Colonic mucosa (tissue), 4 donors: ENCODE measurements at regions not wholly inside any gene's neighbourhood (a gene's known extent, or its start where the extent isn't known, plus 50 kb on each side); places are given as distances from the start of the nearest gene placed in this dataset.

Experiments
- DNase-seq: peaks from one replicate; pipeline ENCODE4 v3.0.0-alpha.2; 2020
- H3K27ac ChIP-seq: fragments of 200-600 bp; one replicate; pipeline ENCODE4 v1.8.0; 2021
- H3K27me3 ChIP-seq: fragments of 200-600 bp; one replicate; pipeline ENCODE4 v1.8.0; 2021
- H3K36me3 ChIP-seq: fragments of 200-600 bp; one replicate; pipeline ENCODE4 v1.8.0; 2021
- H3K4me1 ChIP-seq: fragments of 200-600 bp; one replicate; pipeline ENCODE4 v1.8.0; 2021; ENCODE audit warnings: mild to moderate bottlenecking
- H3K4me3 ChIP-seq: fragments of 200-600 bp; one replicate; pipeline ENCODE4 v1.8.0; 2021
- H3K9ac ChIP-seq, 2 donors: one replicate each; pipeline ENCODE4 v1.7.0; 2013; ENCODE audit warnings: control low read depth in 2 of 2, low read depth in 2 of 2, low read length in 2 of 2
- H3K9me3 ChIP-seq: fragments of 200-600 bp; one replicate; pipeline ENCODE4 v1.8.0; 2021
- intact Hi-C: fragments of 100-400 bp; cut with DNase I; formaldehyde crosslinking; loops from one replicate; pipeline ENCODE4 v1.14.1; 2022
- TF ChIP-seq, protein P1 (sequence below): fragments of 200-600 bp; IDR thresholded peaks from one replicate; pipeline ENCODE4 v1.8.0; 2022; ENCODE audit warnings: antibody characterized with exemption, mild to moderate bottlenecking
- donor health status: healthy.
- donor health status: DM: no; HTN: no; CAD: no.
- donor health status: DM: no; HTN: no; CAD: no.

DNA sequence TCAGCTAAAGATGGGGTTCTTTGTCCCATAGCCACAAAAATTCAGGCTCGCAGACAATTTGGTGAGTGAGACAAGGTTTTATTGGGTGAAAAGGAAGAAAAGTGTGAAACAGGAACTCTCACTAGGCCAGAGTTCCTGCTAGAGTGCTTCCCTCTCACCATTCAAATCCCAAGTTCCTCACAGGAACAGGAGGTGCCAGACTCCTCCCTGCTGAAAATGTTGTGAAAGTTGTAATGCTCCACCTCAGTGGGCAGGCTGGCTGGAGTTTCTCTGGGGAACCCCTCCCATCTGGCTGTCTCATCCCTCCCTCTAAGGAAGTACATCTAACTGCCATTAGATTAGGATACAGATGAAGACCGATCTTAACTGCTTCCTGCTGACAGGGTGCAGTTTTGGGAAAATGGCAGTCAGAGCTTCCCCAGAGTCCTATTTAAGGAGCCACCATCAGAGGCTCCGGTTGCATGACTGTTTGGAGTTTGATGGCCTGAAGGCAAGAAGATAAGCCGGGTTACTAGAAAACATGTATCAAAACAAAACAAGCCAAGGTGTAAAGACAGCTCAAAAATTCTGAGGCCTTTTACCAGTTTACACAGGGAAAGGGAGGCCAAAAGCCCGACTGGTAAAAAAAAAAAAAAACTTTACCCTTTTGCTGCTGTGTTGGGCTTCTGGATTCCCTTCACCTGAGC is 127.6 kb downstream of the FSCB start:
- Histone ChIP-seq H3K4me1 (no peaks in the 10 kb centered on the region), H3K4me3 (no peak overlapping the region), H3K9ac (no peak overlapping the region), H3K27me3 (no peaks in the 10 kb centered on the region), H3K36me3 (no peaks in the 10 kb centered on the region), H3K9me3 (no peaks in the 10 kb centered on the region), H3K27ac (no peak overlapping the region)
- no peak for DNase-seq
- intact Hi-C loops = no loop called here
- TF ChIP-seq, protein P1, sequence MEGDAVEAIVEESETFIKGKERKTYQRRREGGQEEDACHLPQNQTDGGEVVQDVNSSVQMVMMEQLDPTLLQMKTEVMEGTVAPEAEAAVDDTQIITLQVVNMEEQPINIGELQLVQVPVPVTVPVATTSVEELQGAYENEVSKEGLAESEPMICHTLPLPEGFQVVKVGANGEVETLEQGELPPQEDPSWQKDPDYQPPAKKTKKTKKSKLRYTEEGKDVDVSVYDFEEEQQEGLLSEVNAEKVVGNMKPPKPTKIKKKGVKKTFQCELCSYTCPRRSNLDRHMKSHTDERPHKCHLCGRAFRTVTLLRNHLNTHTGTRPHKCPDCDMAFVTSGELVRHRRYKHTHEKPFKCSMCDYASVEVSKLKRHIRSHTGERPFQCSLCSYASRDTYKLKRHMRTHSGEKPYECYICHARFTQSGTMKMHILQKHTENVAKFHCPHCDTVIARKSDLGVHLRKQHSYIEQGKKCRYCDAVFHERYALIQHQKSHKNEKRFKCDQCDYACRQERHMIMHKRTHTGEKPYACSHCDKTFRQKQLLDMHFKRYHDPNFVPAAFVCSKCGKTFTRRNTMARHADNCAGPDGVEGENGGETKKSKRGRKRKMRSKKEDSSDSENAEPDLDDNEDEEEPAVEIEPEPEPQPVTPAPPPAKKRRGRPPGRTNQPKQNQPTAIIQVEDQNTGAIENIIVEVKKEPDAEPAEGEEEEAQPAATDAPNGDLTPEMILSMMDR = no peak

DNA sequence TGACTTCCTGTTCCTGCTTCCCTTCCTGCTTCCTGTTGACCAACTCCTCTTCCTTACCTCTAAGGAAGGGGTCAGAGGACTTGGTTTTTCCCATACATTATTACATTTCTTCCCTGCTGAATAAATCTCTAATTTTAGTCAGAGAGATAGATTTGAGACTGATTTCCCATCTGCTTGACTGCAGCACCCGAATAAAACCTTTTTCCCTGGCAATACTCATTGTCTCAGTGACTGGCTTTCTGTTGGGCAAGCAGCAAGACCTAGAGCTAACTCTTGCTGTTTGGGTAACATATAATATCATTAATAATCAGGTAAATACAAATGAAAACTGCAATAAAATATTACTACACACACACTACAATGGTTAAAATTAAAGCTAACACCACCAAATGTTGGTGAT is 132.2 kb downstream of the FSCB start:
- intact Hi-C loops = no loop called here
- no peaks in the 10 kb centered on the region for H3K36me3 ChIP-seq
- DNase-seq = no peak
- H3K4me3 ChIP-seq = no peak overlapping the region
- H3K9ac ChIP-seq = no peak overlapping the region
- H3K27me3 ChIP-seq = no peaks in the 10 kb centered on the region
- H3K9me3 ChIP-seq = no peaks in the 10 kb centered on the region
- H3K27ac ChIP-seq = no peak overlapping the region
- TF ChIP-seq, protein P1 = no peak
- H3K4me1 ChIP-seq = no peaks in the 10 kb centered on the region

DNA sequence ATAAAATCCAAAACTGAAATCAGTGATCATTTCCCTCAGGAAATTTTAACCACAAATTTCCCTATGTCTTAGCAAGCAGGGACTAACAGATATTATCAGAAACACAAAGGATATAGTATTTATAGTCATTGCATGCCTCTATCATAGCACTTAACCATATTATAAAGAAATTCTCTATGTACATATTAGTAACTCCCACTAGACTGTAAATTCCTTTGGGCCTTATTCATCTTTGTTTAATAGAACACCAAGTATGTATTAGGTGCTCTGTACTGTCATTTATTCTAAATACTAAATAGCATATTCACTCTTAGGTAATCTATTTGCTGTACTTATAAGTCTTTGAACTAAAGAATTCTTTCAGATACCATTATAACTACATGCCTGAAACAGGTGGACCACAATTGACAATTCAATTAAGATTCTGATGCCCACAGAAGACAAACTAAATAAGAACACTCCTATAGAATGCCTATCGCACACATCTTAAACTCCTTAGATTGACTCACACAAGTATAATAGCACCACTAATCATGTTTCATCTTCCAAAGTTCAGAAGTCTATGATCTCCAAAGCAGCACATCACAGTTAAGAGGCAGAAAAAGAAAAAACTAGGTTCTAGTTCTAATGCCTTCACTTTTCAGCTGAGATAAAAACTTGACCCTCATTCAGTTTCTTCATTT is 134.1 kb downstream of the FSCB start:
- Histone ChIP-seq H3K9ac (no peak overlapping the region), H3K27me3 (no peaks in the 10 kb centered on the region), H3K9me3 (no peaks in the 10 kb centered on the region), H3K4me1 (no peaks in the 10 kb centered on the region), H3K27ac (no peak overlapping the region), H3K4me3 (no peak overlapping the region), H3K36me3 (no peaks in the 10 kb centered on the region)
- DNase-seq = no peak
- TF ChIP-seq, protein P1 = no peak
- intact Hi-C loops = no loop called here

DNA sequence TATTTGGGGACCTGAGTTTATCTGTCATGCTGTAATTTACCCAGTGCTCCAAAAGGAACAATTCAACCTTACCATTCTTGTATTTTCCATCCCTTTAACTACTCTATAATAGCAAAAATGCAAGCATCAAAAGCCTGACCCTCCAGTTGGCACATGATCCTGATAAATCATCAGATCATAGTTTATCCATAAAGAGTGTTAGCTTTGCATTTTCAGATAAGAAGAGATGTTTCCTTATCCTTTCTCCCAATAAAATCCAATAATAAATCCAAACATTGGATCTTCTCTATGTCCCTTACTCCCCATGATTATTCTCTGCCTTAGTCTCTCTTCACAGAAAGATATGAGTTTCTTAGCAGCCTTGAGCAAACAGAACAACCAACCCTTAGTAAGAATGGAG is 134.9 kb downstream of the FSCB start:
- Histone ChIP-seq H3K4me1 (no peaks in the 10 kb centered on the region), H3K9me3 (no peaks in the 10 kb centered on the region), H3K36me3 (no peaks in the 10 kb centered on the region), H3K27me3 (no peaks in the 10 kb centered on the region), H3K4me3 (no peak overlapping the region), H3K9ac (no peak overlapping the region), H3K27ac (no peak overlapping the region)
- DNase-seq = no peak
- intact Hi-C loops = no loop called here
- TF ChIP-seq, protein P1 = no peak

DNA sequence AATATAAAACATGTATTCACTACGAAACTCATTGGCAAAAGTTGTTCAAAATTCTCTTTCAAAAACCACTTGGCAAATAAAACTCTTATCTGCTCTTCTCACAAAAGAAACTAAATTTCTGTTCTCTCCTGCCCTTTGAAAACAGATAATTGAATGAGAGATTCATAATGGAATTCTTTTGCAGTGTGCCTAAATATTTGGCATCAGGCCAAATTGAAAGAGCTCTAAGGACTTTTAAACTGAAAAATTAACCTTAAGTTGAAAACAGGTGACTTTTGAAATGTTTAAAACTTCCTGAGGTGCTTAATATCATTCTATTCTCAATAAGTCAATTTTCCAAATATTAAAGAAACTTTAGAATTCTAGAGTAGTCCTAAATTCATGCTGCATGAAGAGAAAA is 136.4 kb downstream of the FSCB start:
- no peaks in the 10 kb centered on the region for H3K36me3 ChIP-seq
- no peak overlapping the region for H3K27ac ChIP-seq
- no peaks in the 10 kb centered on the region for H3K27me3 ChIP-seq
- H3K4me1 ChIP-seq = no peaks in the 10 kb centered on the region
- intact Hi-C loops = no loop called here
- TF ChIP-seq, protein P1 = no peak
- no peak for DNase-seq
- H3K9me3 ChIP-seq = no peaks in the 10 kb centered on the region
- H3K4me3 ChIP-seq = no peak overlapping the region
- no peak overlapping the region for H3K9ac ChIP-seq
